Fibroblast of lung (primary cell): ENCODE measurements at regions not wholly inside any gene's neighbourhood (a gene's known extent, or its start where the extent isn't known, plus 50 kb on each side); places are given as distances from the start of the nearest gene placed in this dataset.

Experiments used
- DNase-seq, 2 donors: peaks; one replicate each; pipeline versions ENCODE4 v3.0.0 to v3.0.0-alpha.2; 2010; ENCODE audit warnings: low read depth in 2 of 2
- H2AFZ ChIP-seq: 2 replicates; pipeline ENCODE4 v1.5.1; 2012; ENCODE audit warnings: low read length, control low read depth, inconsistent platforms
- H3K27ac ChIP-seq: 2 replicates; pipeline ENCODE4 v1.5.1; 2011; ENCODE audit warnings: low read length, control low read depth; ENCODE audit not compliant: insufficient read depth
- H3K27me3 ChIP-seq: 2 replicates; pipeline ENCODE4 v1.5.1; 2011; ENCODE audit warnings: mild to moderate bottlenecking, low read length; ENCODE audit not compliant: control insufficient read depth, insufficient read depth
- H3K36me3 ChIP-seq: 2 replicates; pipeline ENCODE4 v1.5.1; 2011; ENCODE audit warnings: low read length; ENCODE audit not compliant: control insufficient read depth, insufficient read depth
- H3K4me1 ChIP-seq: 2 replicates; pipeline ENCODE4 v1.5.1; 2011; ENCODE audit warnings: low read length; ENCODE audit not compliant: control insufficient read depth, insufficient read depth; ENCODE audit errors: extremely low read depth
- H3K4me2 ChIP-seq: 2 replicates; pipeline ENCODE4 v1.5.1; 2011; ENCODE audit warnings: low read length, control low read depth; ENCODE audit not compliant: insufficient read depth; ENCODE audit errors: extremely low read depth
- H3K4me3 ChIP-seq, 4 experiments: fragments of 200-600 bp in 1 of 4; sonication (generic) in 1 of 4; replicated peaks in 1 of 4; 2 replicates each; pipeline ENCODE4 v1.5.1; 2011 to 2016; ENCODE audit warnings: low read length in 4 of 4, low read depth in 3 of 4, mild to moderate bottlenecking in 3 of 4, control low read depth in 2 of 4, inconsistent platforms in 1 of 4, mixed read lengths in 1 of 4; ENCODE audit not compliant: insufficient read depth in 1 of 4; ENCODE audit errors: control extremely low read depth in 1 of 4
- H3K79me2 ChIP-seq: 2 replicates; pipeline ENCODE4 v1.5.1; 2012; ENCODE audit warnings: mild to moderate bottlenecking, low read length, inconsistent platforms; ENCODE audit not compliant: control insufficient read depth, insufficient read depth
- H3K9ac ChIP-seq: 2 replicates; pipeline ENCODE4 v1.5.1; 2011; ENCODE audit warnings: mild to moderate bottlenecking, low read length, control low read depth; ENCODE audit not compliant: insufficient read depth
- H3K9me3 ChIP-seq: 2 replicates; pipeline ENCODE4 v1.5.1; 2012; ENCODE audit warnings: low read depth, low read length; ENCODE audit not compliant: control insufficient read depth, insufficient read depth
- H4K20me1 ChIP-seq: 2 replicates; pipeline ENCODE4 v1.5.1; 2011; ENCODE audit warnings: low read length; ENCODE audit not compliant: control insufficient read depth, insufficient read depth; ENCODE audit errors: extremely low read depth
- CTCF ChIP-seq, 2 donors: IDR thresholded peaks in 1 of 2; conservative IDR thresholded peaks in 1 of 2; 1 replicate in 1 of 2; 2 replicates in 1 of 2; pipeline ENCODE4 v1.5.1; 2011 to 2012; ENCODE audit warnings: low read length in 2 of 2, control low read depth in 1 of 2, inconsistent platforms in 1 of 2, low read depth in 1 of 2, mild to moderate bottlenecking in 1 of 2
- EZH2 ChIP-seq: IDR thresholded peaks from 2 replicates; pipeline ENCODE4 v1.5.1; 2012; ENCODE audit warnings: low read length, control low read depth, mild to moderate bottlenecking; ENCODE audit errors: missing control alignments

GRCh38 chr3:118501152-118501551 is 533.5 kb downstream of the IGSF11 start:
- Histone ChIP-seq H4K20me1 (no peaks in the 10 kb centered on the region), H3K27me3 (no peaks in the 10 kb centered on the region), H2AFZ (no peak overlapping the region), H3K9ac (no peak overlapping the region), H3K27ac (no peak overlapping the region), H3K4me2 (no peak overlapping the region), H3K36me3 (no peaks in the 10 kb centered on the region), H3K9me3 (no peaks in the 10 kb centered on the region), H3K4me1 (no peaks in the 10 kb centered on the region), H3K79me2 (no peaks in the 10 kb centered on the region), H3K4me3 (no peak overlapping the region)
- TF ChIP-seq CTCF (conservative IDR thresholded peaks at IDR 0.05 in 1 of 2, IDR thresholded peaks at IDR 0.05 in 1 of 2; ENCODE audit: low read depth in 1 of 2, low read length in 2 of 2), result no peak
- peak; percentile 16 to 54 for DNase-seq

- no peaks in the 10 kb centered on the region for H3K79me2 ChIP-seq
- DNase-seq, result no peak
- no peaks in the 10 kb centered on the region for H3K36me3 ChIP-seq
- no peaks in the 10 kb centered on the region for H3K27me3 ChIP-seq
- TF ChIP-seq EZH2 (no peak), CTCF (conservative IDR thresholded peaks at IDR 0.05 in 1 of 2, IDR thresholded peaks at IDR 0.05 in 1 of 2; ENCODE audit: low read depth in 1 of 2, low read length in 2 of 2) (no peak)
- no peak overlapping the region for H3K4me2 ChIP-seq
- H2AFZ ChIP-seq, result no peak overlapping the region
- H3K27ac ChIP-seq, result no peak overlapping the region
- H3K9ac ChIP-seq, result no peak overlapping the region
- H3K9me3 ChIP-seq, result no peaks in the 10 kb centered on the region
- no peaks in the 10 kb centered on the region for H4K20me1 ChIP-seq
- H3K4me3 ChIP-seq, result no peak overlapping the region
- H3K4me1 ChIP-seq, result no peaks in the 10 kb centered on the region
These were observed 529.7 kb downstream of the IGSF11 start for GRCh38 chr3:118504906-118505305.

- Histone ChIP-seq H3K4me1 (no peaks in the 10 kb centered on the region), H4K20me1 (no peaks in the 10 kb centered on the region), H2AFZ (no peak overlapping the region), H3K4me3 (no peak overlapping the region), H3K9me3 (no peaks in the 10 kb centered on the region), H3K79me2 (no peaks in the 10 kb centered on the region), H3K4me2 (no peak overlapping the region), H3K9ac (no peak overlapping the region), H3K27me3 (no peaks in the 10 kb centered on the region), H3K36me3 (no peaks in the 10 kb centered on the region), H3K27ac (no peak overlapping the region)
- peak in 1 of 2 donors; percentile 19 for DNase-seq
- TF ChIP-seq EZH2 (no peak), CTCF (conservative IDR thresholded peaks at IDR 0.05 in 1 of 2, IDR thresholded peaks at IDR 0.05 in 1 of 2; ENCODE audit: low read depth in 1 of 2, low read length in 2 of 2) (no peak)
These were observed 528.9 kb downstream of the IGSF11 start for GRCh38 chr3:118505784-118506183.
